Fibroblast of lung (primary cell): ENCODE measurements at regions not wholly inside any gene's neighbourhood (a gene's known extent, or its start where the extent isn't known, plus 50 kb on each side); places are given as distances from the start of the nearest gene placed in this dataset.

ENCODE experiments used
- DNase-seq, 2 donors: peaks; one replicate each; pipeline versions ENCODE4 v3.0.0 to v3.0.0-alpha.2; 2010; ENCODE audit warnings: low read depth in 2 of 2
- H2AFZ ChIP-seq: 2 replicates; pipeline ENCODE4 v1.5.1; 2012; ENCODE audit warnings: low read length, control low read depth, inconsistent platforms
- H3K27ac ChIP-seq: 2 replicates; pipeline ENCODE4 v1.5.1; 2011; ENCODE audit warnings: low read length, control low read depth; ENCODE audit not compliant: insufficient read depth
- H3K27me3 ChIP-seq: 2 replicates; pipeline ENCODE4 v1.5.1; 2011; ENCODE audit warnings: mild to moderate bottlenecking, low read length; ENCODE audit not compliant: control insufficient read depth, insufficient read depth
- H3K36me3 ChIP-seq: 2 replicates; pipeline ENCODE4 v1.5.1; 2011; ENCODE audit warnings: low read length; ENCODE audit not compliant: control insufficient read depth, insufficient read depth
- H3K4me1 ChIP-seq: 2 replicates; pipeline ENCODE4 v1.5.1; 2011; ENCODE audit warnings: low read length; ENCODE audit not compliant: control insufficient read depth, insufficient read depth; ENCODE audit errors: extremely low read depth
- H3K4me2 ChIP-seq: 2 replicates; pipeline ENCODE4 v1.5.1; 2011; ENCODE audit warnings: low read length, control low read depth; ENCODE audit not compliant: insufficient read depth; ENCODE audit errors: extremely low read depth
- H3K4me3 ChIP-seq, 4 experiments: fragments of 200-600 bp in 1 of 4; sonication (generic) in 1 of 4; replicated peaks in 1 of 4; 2 replicates each; pipeline ENCODE4 v1.5.1; 2011 to 2016; ENCODE audit warnings: low read length in 4 of 4, low read depth in 3 of 4, mild to moderate bottlenecking in 3 of 4, control low read depth in 2 of 4, inconsistent platforms in 1 of 4, mixed read lengths in 1 of 4; ENCODE audit not compliant: insufficient read depth in 1 of 4; ENCODE audit errors: control extremely low read depth in 1 of 4
- H3K79me2 ChIP-seq: 2 replicates; pipeline ENCODE4 v1.5.1; 2012; ENCODE audit warnings: mild to moderate bottlenecking, low read length, inconsistent platforms; ENCODE audit not compliant: control insufficient read depth, insufficient read depth
- H3K9ac ChIP-seq: 2 replicates; pipeline ENCODE4 v1.5.1; 2011; ENCODE audit warnings: mild to moderate bottlenecking, low read length, control low read depth; ENCODE audit not compliant: insufficient read depth
- H3K9me3 ChIP-seq: 2 replicates; pipeline ENCODE4 v1.5.1; 2012; ENCODE audit warnings: low read depth, low read length; ENCODE audit not compliant: control insufficient read depth, insufficient read depth
- H4K20me1 ChIP-seq: 2 replicates; pipeline ENCODE4 v1.5.1; 2011; ENCODE audit warnings: low read length; ENCODE audit not compliant: control insufficient read depth, insufficient read depth; ENCODE audit errors: extremely low read depth
- EZH2 ChIP-seq: IDR thresholded peaks from 2 replicates; pipeline ENCODE4 v1.5.1; 2012; ENCODE audit warnings: low read length, control low read depth, mild to moderate bottlenecking; ENCODE audit errors: missing control alignments
- TF ChIP-seq, protein P1 (sequence below), 2 donors: IDR thresholded peaks in 1 of 2; conservative IDR thresholded peaks in 1 of 2; 1 replicate in 1 of 2; 2 replicates in 1 of 2; pipeline ENCODE4 v1.5.1; 2011 to 2012; ENCODE audit warnings: low read length in 2 of 2, control low read depth in 1 of 2, inconsistent platforms in 1 of 2, low read depth in 1 of 2, mild to moderate bottlenecking in 1 of 2

DNA sequence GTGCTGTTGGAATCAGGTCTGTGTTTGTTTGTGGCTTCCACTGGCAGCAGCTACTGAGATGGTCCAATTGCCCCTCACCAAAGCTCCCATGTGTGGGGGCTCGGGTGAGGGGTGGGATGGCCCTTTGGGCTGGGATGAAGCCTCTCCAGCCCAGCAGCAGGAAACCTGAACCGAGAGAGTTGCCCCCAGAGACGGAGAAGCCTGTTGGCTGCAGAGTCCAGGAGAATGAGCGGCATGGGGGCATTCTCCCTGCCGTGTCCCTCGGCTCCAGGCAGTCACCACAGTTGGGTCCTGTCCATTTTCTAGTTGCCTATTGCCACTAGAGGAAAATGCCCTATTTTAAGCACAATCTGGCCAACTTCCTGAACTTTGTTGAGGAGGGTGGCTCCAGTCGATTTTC, 222.2 kb upstream of the PPP2R2D start:
- Histone ChIP-seq H3K79me2 (no peaks in the 10 kb centered on the region), H3K9ac (no peak overlapping the region), H3K36me3 (no peaks in the 10 kb centered on the region), H3K27ac (no peak overlapping the region), H3K9me3 (no peaks in the 10 kb centered on the region), H3K4me3 (no peak overlapping the region), H4K20me1 (no peaks in the 10 kb centered on the region), H3K4me2 (no peak overlapping the region), H2AFZ (no peak overlapping the region), H3K27me3 (no peaks in the 10 kb centered on the region), H3K4me1 (no peaks in the 10 kb centered on the region)
- no peak for TF ChIP-seq EZH2
- TF ChIP-seq, protein P1, sequence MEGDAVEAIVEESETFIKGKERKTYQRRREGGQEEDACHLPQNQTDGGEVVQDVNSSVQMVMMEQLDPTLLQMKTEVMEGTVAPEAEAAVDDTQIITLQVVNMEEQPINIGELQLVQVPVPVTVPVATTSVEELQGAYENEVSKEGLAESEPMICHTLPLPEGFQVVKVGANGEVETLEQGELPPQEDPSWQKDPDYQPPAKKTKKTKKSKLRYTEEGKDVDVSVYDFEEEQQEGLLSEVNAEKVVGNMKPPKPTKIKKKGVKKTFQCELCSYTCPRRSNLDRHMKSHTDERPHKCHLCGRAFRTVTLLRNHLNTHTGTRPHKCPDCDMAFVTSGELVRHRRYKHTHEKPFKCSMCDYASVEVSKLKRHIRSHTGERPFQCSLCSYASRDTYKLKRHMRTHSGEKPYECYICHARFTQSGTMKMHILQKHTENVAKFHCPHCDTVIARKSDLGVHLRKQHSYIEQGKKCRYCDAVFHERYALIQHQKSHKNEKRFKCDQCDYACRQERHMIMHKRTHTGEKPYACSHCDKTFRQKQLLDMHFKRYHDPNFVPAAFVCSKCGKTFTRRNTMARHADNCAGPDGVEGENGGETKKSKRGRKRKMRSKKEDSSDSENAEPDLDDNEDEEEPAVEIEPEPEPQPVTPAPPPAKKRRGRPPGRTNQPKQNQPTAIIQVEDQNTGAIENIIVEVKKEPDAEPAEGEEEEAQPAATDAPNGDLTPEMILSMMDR (conservative IDR thresholded peaks at IDR 0.05 in 1 of 2, IDR thresholded peaks at IDR 0.05 in 1 of 2; ENCODE audit: low read depth in 1 of 2, low read length in 2 of 2), result no peak
- DNase-seq, result no peak

DNA sequence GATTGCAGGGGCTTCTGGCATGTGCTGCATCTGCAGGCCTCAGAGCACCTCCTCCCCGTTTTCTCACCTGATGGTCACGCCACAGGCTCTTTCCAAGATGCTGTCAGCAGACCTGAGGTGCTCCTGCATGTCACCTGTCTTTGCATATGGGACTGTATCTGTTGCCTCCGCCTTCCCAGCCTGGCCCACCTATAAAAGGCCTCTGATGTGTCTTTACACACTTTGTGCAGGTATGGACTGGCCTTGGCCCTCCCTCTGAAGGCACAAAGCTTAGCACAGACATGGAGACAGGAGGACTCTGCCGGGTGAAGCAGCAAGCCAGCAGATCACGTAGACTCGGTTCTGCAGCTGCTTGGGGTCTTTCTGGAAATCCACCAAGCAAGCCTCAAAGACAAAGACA, 220.9 kb upstream of the PPP2R2D start:
- Histone ChIP-seq H3K4me3 (no peak overlapping the region), H3K36me3 (no peaks in the 10 kb centered on the region), H3K4me1 (no peaks in the 10 kb centered on the region), H3K9ac (no peak overlapping the region), H2AFZ (no peak overlapping the region), H3K27me3 (no peaks in the 10 kb centered on the region), H3K9me3 (no peaks in the 10 kb centered on the region), H3K4me2 (no peak overlapping the region), H4K20me1 (no peaks in the 10 kb centered on the region), H3K27ac (no peak overlapping the region), H3K79me2 (no peaks in the 10 kb centered on the region)
- TF ChIP-seq EZH2, result no peak
- TF ChIP-seq, protein P1 (conservative IDR thresholded peaks at IDR 0.05 in 1 of 2, IDR thresholded peaks at IDR 0.05 in 1 of 2; ENCODE audit: low read depth in 1 of 2, low read length in 2 of 2), result no peak
- DNase-seq, result no peak

DNA sequence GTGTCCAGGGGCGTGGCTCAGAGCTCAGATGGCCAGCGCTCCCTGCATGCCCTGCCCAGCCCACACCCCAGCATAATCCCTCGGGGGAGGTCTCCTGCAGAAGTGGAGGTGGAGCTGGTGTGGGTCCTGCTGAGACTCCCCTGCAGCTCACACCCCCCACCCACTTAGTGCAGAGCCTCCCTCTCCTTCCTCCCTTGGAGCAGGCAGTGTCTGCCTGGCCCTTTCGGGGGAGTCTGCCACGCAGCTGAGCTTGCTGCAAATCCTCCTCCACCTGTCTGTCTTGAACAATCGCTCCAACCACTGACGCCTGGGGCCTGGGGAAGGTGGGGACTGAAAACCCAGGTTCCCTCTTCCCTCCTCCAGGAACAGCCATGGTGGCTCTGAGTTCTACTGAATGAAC, 219.7 kb upstream of the PPP2R2D start:
- Histone ChIP-seq H3K27ac (no peak overlapping the region), H3K36me3 (no peaks in the 10 kb centered on the region), H3K79me2 (no peaks in the 10 kb centered on the region), H3K4me3 (no peak overlapping the region), H2AFZ (no peak overlapping the region), H3K4me2 (no peak overlapping the region), H4K20me1 (no peaks in the 10 kb centered on the region), H3K4me1 (no peaks in the 10 kb centered on the region), H3K9me3 (no peaks in the 10 kb centered on the region), H3K9ac (no peak overlapping the region), H3K27me3 (no peaks in the 10 kb centered on the region)
- no peak for TF ChIP-seq EZH2
- TF ChIP-seq, protein P1 (conservative IDR thresholded peaks at IDR 0.05 in 1 of 2, IDR thresholded peaks at IDR 0.05 in 1 of 2; ENCODE audit: low read depth in 1 of 2, low read length in 2 of 2), result no peak
- no peak for DNase-seq
